HL-60 (cell line): ENCODE measurements at regions not wholly inside any gene's neighbourhood (a gene's known extent, or its start where the extent isn't known, plus 50 kb on each side); places are given as distances from the start of the nearest gene placed in this dataset.

Experiments
- DNase-seq, 2 experiments: peaks; one replicate each; pipeline ENCODE4 v3.0.0-alpha.2; 2010 to 2020; ENCODE audit warnings: low read depth in 1 of 2, low spot score in 1 of 2
- H3K27ac ChIP-seq: fragments of 250-450 bp; sonication (Bioruptor Pico); replicated peaks from 2 replicates; pipeline ENCODE4 v1.5.1; 2020; ENCODE audit warnings: mild to moderate bottlenecking, moderate library complexity
- H3K27me3 ChIP-seq: fragments of 250-450 bp; sonication (Bioruptor Pico); 2 replicates; pipeline ENCODE4 v1.5.1; 2021; ENCODE audit warnings: mild to moderate bottlenecking, moderate library complexity; ENCODE audit not compliant: insufficient read depth, poor library complexity, severe bottlenecking
- H3K4me3 ChIP-seq: replicated peaks from 2 replicates; pipeline ENCODE4 v1.5.1; 2011; ENCODE audit warnings: mild to moderate bottlenecking, control low read depth, low read length; ENCODE audit not compliant: insufficient read depth
- GABPA ChIP-seq: IDR thresholded peaks from 2 replicates; pipeline ENCODE4 v1.6.1; 2012; ENCODE audit warnings: low read depth
- POLR2AphosphoS5 ChIP-seq: IDR thresholded peaks from 2 replicates; pipeline ENCODE4 v1.6.1; 2012; ENCODE audit warnings: low read depth
- SPI1 ChIP-seq: IDR thresholded peaks from 2 replicates; pipeline ENCODE4 v1.6.1; 2012; ENCODE audit warnings: low read depth, mild to moderate bottlenecking, borderline replicate concordance
- TF ChIP-seq, protein P1 (sequence below): IDR thresholded peaks from 2 replicates; pipeline ENCODE4 v1.6.1; 2012; ENCODE audit warnings: low read depth; ENCODE audit not compliant: insufficient replicate concordance
- TF ChIP-seq, protein P2 (sequence below): IDR thresholded peaks from one replicate; pipeline ENCODE4 v1.5.1; 2011; ENCODE audit warnings: low read length, control low read depth, inconsistent platforms; ENCODE audit not compliant: insufficient read depth

DNA sequence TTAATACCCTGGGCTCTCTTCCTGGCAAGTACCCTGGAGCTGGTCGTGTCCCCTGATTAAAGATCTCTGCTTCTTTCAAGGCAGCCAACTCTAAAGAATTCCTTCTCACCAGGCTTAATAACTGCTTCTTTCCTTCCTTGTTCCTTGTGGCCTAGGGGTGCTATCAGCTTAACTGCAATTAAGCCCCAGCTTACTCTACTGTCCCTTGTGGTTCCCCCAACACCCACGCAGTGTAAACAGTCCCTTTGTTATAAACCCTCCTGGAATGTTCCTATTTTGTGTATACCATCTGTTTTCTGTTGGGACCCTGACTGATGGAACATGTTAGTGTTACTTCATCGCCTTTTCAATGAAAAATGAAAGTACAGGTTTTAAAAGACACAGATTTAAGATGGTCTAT is 126.4 kb upstream of the KIRREL3 start:
- Histone ChIP-seq H3K27me3 (no peaks in the 10 kb centered on the region), H3K27ac (no peak overlapping the region), H3K4me3 (no peak overlapping the region)
- no peak for TF ChIP-seq GABPA
- TF ChIP-seq, protein P1, sequence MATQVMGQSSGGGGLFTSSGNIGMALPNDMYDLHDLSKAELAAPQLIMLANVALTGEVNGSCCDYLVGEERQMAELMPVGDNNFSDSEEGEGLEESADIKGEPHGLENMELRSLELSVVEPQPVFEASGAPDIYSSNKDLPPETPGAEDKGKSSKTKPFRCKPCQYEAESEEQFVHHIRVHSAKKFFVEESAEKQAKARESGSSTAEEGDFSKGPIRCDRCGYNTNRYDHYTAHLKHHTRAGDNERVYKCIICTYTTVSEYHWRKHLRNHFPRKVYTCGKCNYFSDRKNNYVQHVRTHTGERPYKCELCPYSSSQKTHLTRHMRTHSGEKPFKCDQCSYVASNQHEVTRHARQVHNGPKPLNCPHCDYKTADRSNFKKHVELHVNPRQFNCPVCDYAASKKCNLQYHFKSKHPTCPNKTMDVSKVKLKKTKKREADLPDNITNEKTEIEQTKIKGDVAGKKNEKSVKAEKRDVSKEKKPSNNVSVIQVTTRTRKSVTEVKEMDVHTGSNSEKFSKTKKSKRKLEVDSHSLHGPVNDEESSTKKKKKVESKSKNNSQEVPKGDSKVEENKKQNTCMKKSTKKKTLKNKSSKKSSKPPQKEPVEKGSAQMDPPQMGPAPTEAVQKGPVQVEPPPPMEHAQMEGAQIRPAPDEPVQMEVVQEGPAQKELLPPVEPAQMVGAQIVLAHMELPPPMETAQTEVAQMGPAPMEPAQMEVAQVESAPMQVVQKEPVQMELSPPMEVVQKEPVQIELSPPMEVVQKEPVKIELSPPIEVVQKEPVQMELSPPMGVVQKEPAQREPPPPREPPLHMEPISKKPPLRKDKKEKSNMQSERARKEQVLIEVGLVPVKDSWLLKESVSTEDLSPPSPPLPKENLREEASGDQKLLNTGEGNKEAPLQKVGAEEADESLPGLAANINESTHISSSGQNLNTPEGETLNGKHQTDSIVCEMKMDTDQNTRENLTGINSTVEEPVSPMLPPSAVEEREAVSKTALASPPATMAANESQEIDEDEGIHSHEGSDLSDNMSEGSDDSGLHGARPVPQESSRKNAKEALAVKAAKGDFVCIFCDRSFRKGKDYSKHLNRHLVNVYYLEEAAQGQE: no peak
- no peak for TF ChIP-seq POLR2AphosphoS5
- no peak for TF ChIP-seq SPI1
- TF ChIP-seq, protein P2, sequence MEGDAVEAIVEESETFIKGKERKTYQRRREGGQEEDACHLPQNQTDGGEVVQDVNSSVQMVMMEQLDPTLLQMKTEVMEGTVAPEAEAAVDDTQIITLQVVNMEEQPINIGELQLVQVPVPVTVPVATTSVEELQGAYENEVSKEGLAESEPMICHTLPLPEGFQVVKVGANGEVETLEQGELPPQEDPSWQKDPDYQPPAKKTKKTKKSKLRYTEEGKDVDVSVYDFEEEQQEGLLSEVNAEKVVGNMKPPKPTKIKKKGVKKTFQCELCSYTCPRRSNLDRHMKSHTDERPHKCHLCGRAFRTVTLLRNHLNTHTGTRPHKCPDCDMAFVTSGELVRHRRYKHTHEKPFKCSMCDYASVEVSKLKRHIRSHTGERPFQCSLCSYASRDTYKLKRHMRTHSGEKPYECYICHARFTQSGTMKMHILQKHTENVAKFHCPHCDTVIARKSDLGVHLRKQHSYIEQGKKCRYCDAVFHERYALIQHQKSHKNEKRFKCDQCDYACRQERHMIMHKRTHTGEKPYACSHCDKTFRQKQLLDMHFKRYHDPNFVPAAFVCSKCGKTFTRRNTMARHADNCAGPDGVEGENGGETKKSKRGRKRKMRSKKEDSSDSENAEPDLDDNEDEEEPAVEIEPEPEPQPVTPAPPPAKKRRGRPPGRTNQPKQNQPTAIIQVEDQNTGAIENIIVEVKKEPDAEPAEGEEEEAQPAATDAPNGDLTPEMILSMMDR: no peak
- no peak for DNase-seq

DNA sequence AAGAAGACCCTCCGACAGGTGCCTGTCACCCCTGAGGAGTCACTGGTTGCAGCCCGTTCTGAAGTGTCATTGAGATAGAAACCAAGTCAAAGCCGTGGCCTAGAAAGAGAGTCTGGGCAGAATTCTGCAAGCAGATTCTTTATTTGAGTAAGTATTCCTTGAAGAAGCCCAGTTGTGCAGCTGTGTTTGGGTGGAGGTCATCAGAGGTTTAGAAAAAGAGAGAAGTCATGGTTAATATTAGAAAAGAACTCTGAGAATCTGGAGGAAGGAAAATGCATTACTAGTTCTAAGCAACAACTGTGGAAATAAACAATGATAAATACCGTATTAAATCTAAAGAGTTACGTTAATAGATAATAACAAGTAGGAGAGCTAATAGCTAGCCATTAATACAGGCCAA is 118.8 kb upstream of the KIRREL3 start:
- DNase-seq: no peak
- Histone ChIP-seq H3K27me3 (peaks cover 5% of the 10 kb centered on the region), H3K27ac (no peak overlapping the region), H3K4me3 (no peak overlapping the region)
- TF ChIP-seq, protein P2: no peak
- TF ChIP-seq POLR2AphosphoS5: no peak
- TF ChIP-seq, protein P1: no peak
- no peak for TF ChIP-seq GABPA
- no peak for TF ChIP-seq SPI1

DNA sequence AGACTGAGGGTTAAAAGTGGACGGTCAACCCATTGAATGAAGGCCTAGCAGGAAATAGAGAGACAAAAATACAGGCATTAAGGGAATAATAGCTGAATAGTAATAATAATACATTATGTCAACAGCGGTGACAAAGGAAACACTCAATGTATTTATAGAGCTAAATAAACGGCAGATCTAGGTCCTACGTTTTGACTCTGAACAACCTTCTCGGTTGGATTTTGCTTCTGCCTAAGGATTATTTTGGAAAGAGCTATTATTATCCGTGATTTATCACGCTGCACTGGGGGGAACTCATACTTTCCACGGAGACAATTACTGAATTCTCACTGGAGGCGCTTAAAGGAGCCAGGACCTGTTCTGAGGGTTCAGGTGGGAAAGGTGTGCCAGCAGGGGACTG is 118.2 kb upstream of the KIRREL3 start:
- no peak for DNase-seq
- Histone ChIP-seq H3K27ac (no peak overlapping the region), H3K4me3 (no peak overlapping the region), H3K27me3 (peaks cover 5% of the 10 kb centered on the region)
- TF ChIP-seq POLR2AphosphoS5 (no peak), SPI1 (no peak), GABPA (no peak)
- TF ChIP-seq, protein P1: no peak
- TF ChIP-seq, protein P2: no peak
